ENCODE measurements at regions not wholly inside any gene's neighbourhood (a gene's known extent, or its start where the extent isn't known, plus 50 kb on each side); places are given as distances from the start of the nearest gene placed in this dataset.

DNA sequence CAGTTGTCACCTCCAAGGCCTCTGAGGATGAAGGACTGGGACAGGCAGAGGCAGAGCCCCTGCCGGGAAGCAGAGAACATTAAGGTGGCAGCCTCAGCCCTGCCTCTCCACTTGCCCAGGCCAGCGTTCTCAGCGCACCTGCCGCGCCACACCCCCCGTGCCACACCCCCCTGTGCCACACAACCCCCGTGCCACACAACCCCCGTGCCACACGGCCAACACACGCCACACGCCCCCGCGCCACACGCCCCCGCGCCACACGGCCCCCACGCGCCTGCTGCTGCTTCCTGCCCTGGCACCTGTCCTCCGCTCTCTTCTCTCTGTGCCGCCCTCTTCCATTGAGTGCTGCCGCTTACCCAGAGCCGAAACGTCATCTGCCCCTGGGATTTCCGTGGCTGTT is 58.0 kb upstream of the ZFP42 start:
- DNase-seq (ENCODE audit: low read depth in 2 of 2) = no peak
- no peak overlapping the region for H3K4me3 ChIP-seq (replicated peaks in 1 of 2; ENCODE audit: low read depth in 2 of 2, low read length in 2 of 2)
- TF ChIP-seq, protein P1, sequence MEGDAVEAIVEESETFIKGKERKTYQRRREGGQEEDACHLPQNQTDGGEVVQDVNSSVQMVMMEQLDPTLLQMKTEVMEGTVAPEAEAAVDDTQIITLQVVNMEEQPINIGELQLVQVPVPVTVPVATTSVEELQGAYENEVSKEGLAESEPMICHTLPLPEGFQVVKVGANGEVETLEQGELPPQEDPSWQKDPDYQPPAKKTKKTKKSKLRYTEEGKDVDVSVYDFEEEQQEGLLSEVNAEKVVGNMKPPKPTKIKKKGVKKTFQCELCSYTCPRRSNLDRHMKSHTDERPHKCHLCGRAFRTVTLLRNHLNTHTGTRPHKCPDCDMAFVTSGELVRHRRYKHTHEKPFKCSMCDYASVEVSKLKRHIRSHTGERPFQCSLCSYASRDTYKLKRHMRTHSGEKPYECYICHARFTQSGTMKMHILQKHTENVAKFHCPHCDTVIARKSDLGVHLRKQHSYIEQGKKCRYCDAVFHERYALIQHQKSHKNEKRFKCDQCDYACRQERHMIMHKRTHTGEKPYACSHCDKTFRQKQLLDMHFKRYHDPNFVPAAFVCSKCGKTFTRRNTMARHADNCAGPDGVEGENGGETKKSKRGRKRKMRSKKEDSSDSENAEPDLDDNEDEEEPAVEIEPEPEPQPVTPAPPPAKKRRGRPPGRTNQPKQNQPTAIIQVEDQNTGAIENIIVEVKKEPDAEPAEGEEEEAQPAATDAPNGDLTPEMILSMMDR (IDR thresholded peaks at IDR 0.05; ENCODE audit: low read depth, low read length) = no peak

DNA sequence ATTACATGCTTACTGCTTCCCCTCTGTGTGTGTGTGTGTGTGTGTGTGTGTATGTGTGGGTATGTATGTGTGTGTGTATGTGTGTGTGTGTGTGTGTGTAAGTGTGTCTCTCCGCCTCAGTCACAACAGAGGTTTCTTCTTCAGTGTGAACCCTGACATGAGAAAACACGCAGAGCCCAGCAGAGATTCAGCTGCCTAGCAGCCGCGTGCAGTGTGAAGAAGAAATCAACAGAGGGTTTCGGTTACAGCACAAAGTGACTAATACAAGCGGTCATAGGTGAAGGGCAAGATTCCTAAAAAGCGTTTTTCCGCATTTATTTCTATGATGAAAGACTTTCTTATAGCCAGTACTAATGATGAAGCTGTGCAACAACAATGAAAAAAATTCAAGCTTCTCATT is 55.3 kb upstream of the ZFP42 start:
- DNase-seq (ENCODE audit: low read depth in 2 of 2) = no peak
- TF ChIP-seq, protein P1 (IDR thresholded peaks at IDR 0.05; ENCODE audit: low read depth, low read length) = no peak
- no peak overlapping the region for H3K4me3 ChIP-seq (replicated peaks in 1 of 2; ENCODE audit: low read depth in 2 of 2, low read length in 2 of 2)

DNA sequence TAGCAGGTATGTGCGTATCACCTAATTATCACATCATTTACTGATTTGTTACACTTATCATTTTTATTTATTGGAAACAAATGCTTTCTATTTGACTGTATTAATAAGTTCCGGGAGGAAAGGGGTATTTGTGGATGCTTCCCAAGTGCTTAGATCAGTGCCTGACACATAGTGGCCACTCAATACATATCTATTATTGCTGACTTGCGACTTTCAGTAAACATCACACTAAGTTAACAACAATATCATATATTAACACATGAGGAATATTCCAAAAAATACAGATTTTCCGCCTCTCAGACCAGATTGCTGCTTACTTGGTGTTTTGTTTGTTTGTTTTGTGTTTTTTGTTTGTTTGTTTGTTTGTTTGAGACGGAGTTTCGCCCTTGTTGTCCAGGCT is 52.6 kb upstream of the ZFP42 start:
- H3K4me3 ChIP-seq (replicated peaks in 1 of 2; ENCODE audit: low read depth in 2 of 2, low read length in 2 of 2) = no peak overlapping the region
- no peak for DNase-seq (ENCODE audit: low read depth in 2 of 2)
- TF ChIP-seq, protein P1 (IDR thresholded peaks at IDR 0.05; ENCODE audit: low read depth, low read length) = no peak

DNA sequence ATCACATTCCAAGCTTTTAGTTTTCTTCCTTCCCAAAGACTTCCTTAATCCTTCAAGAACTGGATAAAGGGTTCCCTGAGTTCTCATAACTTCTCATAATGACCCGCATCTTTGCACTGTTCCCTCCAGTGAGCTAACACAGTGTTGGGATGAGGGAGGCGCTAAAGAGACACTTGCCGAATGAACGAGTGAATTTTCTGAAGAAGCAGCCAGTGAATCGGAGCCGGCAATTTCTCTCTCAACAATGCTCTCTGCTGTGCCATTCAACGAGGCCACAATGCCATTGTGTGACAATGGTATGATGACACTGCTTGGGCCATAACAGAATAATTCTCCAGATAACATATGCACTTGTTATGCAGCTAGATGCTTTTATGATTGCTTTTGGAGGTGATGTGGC is 51.4 kb upstream of the ZFP42 start:
- H3K4me3 ChIP-seq (replicated peaks in 1 of 2; ENCODE audit: low read depth in 2 of 2, low read length in 2 of 2) = no peak overlapping the region
- TF ChIP-seq, protein P1 (IDR thresholded peaks at IDR 0.05; ENCODE audit: low read depth, low read length) = no peak
- no peak for DNase-seq (ENCODE audit: low read depth in 2 of 2)

Data from cardiac fibroblast (primary cell).